ENCODE measurements at regions not wholly inside any gene's neighbourhood (a gene's known extent, or its start where the extent isn't known, plus 50 kb on each side); places are given as distances from the start of the nearest gene placed in this dataset.

GRCh38 chr10:64286533-64286932 is 765.3 kb downstream of the REEP3 start:
- TF ChIP-seq POLR2A (IDR thresholded peaks at IDR 0.05; ENCODE audit: low read depth, low read length) (no peak), POLR2AphosphoS5 (IDR thresholded peaks at IDR 0.05; ENCODE audit: low read depth, low read length) (no peak), TAF1 (IDR thresholded peaks at IDR 0.05; ENCODE audit: borderline replicate concordance, low read depth, low read length) (no peak)

All from GM12892 (cell line).